CD4-positive, alpha-beta T cell (primary cell): ENCODE measurements at regions not wholly inside any gene's neighbourhood (a gene's known extent, or its start where the extent isn't known, plus 50 kb on each side); places are given as distances from the start of the nearest gene placed in this dataset.

Source experiments
- ATAC-seq: fragments of 200-7000 bp; cut with Tn5 transposase; one replicate; pipeline ENCODE4 v1.10.0; 2022; ENCODE audit warnings: mild to moderate bottlenecking; ENCODE audit not compliant: poor library complexity
- CTCF ChIA-PET: fragments of 350-600 bp; sonication (Branson Sonifier 250); formaldehyde crosslinking; loops from one replicate; lab custom pipeline; 2021; ENCODE audit warnings: antibody characterized with exemption, inconsistent platforms; lab: Charles Lee
- POLR2A ChIA-PET: fragments of 350-600 bp; sonication (Branson Sonifier 250); formaldehyde crosslinking; loops from one replicate; lab custom pipeline; 2021; ENCODE audit warnings: antibody characterized with exemption, inconsistent platforms; lab: Charles Lee
- DNase-seq, 14 experiments: peaks; one replicate each; pipeline ENCODE4 v3.0.0-alpha.2; 2013 to 2020; ENCODE audit warnings: mixed read lengths in 2 of 14
- H3K27ac ChIP-seq, 2 donors: one replicate each; pipeline versions ENCODE4 v1.5.1 to v1.7.0; 2013; ENCODE audit warnings: low read length in 2 of 2, low read depth in 1 of 2, mild to moderate bottlenecking in 1 of 2
- H3K27me3 ChIP-seq, 2 experiments: 1 replicate in 1 of 2; 2 replicates in 1 of 2; pipeline versions ENCODE4 v1.6.1 to v1.7.0; 2013; ENCODE audit warnings: low read length in 2 of 2, control low read depth in 1 of 2, mild to moderate bottlenecking in 1 of 2, moderate library complexity in 1 of 2; ENCODE audit not compliant: insufficient read depth in 2 of 2, control insufficient read depth in 1 of 2
- H3K36me3 ChIP-seq: one replicate; pipeline ENCODE4 v1.6.1; 2013; ENCODE audit warnings: low read length, control low read depth; ENCODE audit not compliant: insufficient read depth
- H3K4me1 ChIP-seq: one replicate; pipeline ENCODE4 v1.6.1; 2013; ENCODE audit warnings: low read length, control low read depth; ENCODE audit not compliant: insufficient read depth
- H3K4me3 ChIP-seq: one replicate; pipeline ENCODE4 v1.5.1; 2013; ENCODE audit warnings: mild to moderate bottlenecking, low read length, moderate library complexity
- H3K9me3 ChIP-seq, 2 experiments: 1 replicate in 1 of 2; 2 replicates in 1 of 2; pipeline versions ENCODE4 v1.6.1 to v1.7.0; 2013; ENCODE audit warnings: low read length in 2 of 2, mild to moderate bottlenecking in 2 of 2, control low read depth in 1 of 2, moderate library complexity in 1 of 2; ENCODE audit not compliant: control insufficient read depth in 1 of 2, insufficient read depth in 1 of 2
- H3K27ac Mint-ChIP-seq: one replicate; pipeline ENCODE4 v1.8.0; 2020; ENCODE audit warnings: mixed read lengths
- H3K27me3 Mint-ChIP-seq: one replicate; pipeline ENCODE4 v1.8.0; 2021; ENCODE audit warnings: mixed read lengths
- H3K36me3 Mint-ChIP-seq: one replicate; pipeline ENCODE4 v1.8.0; 2021; ENCODE audit warnings: low read depth, mixed read lengths
- H3K4me1 Mint-ChIP-seq: one replicate; pipeline ENCODE4 v1.8.0; 2021; ENCODE audit warnings: low read depth, mixed read lengths
- H3K4me3 Mint-ChIP-seq: one replicate; pipeline ENCODE4 v1.8.0; 2020; ENCODE audit warnings: mild to moderate bottlenecking, mixed read lengths
- H3K9me3 Mint-ChIP-seq: one replicate; pipeline ENCODE4 v1.8.0; 2020; ENCODE audit warnings: mixed read lengths
- intact Hi-C, 2 experiments: fragments of 100-400 bp; cut with DNase I in 1 of 2; cut with micrococcal nuclease in 1 of 2; formaldehyde crosslinking; loops; one replicate each; pipeline versions ENCODE4 v1.15.1 to v1.9.0; 2023 to 2025; cut with DNase I, micrococcal nuclease
- TF ChIP-seq, protein P1 (sequence below): fragments of 200-600 bp; IDR thresholded peaks from one replicate; pipeline ENCODE4 v1.8.0; 2022; ENCODE audit warnings: antibody characterized with exemption, mild to moderate bottlenecking

DNA sequence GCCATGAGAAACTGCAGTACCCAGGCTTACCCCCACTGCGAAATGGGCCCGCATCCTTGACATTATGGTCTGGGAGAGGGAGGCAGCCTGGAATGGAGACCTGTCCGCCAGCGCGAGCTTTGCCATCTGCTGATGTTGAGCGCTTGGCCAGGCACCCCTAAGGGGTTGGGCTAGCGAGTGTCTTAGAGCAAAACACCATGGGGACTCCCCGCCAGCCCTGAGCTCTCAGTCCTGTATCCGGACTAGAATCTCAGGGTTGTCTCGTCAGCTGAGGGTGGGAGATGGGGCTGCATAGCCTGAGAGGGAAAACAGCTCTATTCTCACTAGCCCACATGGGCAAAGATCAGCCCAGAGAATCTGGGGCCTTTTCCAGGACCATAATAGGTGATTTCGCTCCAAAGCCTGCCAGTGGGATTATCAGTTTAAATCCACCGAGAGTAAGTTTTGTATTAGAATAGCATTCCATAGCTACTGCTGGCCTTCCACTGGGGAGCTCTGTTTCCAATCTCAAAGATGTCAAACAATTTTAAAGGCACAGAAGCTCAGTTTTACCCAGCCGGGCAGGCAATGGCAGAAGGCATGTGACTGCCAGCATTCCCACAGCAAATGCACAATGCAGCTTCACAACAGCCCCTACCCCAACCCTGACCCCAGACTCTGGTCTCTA, 167.5 kb upstream of the TPM1 start:
- no peaks in the 10 kb centered on the region for H3K36me3 ChIP-seq
- Mint-ChIP-seq H3K4me1 (peaks cover 7% of the 10 kb centered on the region), H3K9me3 (no peaks in the 10 kb centered on the region), H3K4me3 (no peak overlapping the region), H3K27ac (no peak overlapping the region), H3K27me3 (no peaks in the 10 kb centered on the region), H3K36me3 (no peaks in the 10 kb centered on the region)
- H3K27ac ChIP-seq = no peak overlapping the region
- no peak for DNase-seq
- CTCF ChIA-PET = no interaction called here
- TF ChIP-seq, protein P1, sequence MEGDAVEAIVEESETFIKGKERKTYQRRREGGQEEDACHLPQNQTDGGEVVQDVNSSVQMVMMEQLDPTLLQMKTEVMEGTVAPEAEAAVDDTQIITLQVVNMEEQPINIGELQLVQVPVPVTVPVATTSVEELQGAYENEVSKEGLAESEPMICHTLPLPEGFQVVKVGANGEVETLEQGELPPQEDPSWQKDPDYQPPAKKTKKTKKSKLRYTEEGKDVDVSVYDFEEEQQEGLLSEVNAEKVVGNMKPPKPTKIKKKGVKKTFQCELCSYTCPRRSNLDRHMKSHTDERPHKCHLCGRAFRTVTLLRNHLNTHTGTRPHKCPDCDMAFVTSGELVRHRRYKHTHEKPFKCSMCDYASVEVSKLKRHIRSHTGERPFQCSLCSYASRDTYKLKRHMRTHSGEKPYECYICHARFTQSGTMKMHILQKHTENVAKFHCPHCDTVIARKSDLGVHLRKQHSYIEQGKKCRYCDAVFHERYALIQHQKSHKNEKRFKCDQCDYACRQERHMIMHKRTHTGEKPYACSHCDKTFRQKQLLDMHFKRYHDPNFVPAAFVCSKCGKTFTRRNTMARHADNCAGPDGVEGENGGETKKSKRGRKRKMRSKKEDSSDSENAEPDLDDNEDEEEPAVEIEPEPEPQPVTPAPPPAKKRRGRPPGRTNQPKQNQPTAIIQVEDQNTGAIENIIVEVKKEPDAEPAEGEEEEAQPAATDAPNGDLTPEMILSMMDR = no peak
- ATAC-seq = no peak
- POLR2A ChIA-PET = no interaction called here
- no peak overlapping the region for H3K4me3 ChIP-seq
- H3K27me3 ChIP-seq = peaks cover 0 to 2% of the 10 kb centered on the region in 2 experiments
- no peaks in the 10 kb centered on the region for H3K4me1 ChIP-seq
- H3K9me3 ChIP-seq = peaks cover 0 to 5% of the 10 kb centered on the region in 2 experiments
- intact Hi-C loops = no loop called here

DNA sequence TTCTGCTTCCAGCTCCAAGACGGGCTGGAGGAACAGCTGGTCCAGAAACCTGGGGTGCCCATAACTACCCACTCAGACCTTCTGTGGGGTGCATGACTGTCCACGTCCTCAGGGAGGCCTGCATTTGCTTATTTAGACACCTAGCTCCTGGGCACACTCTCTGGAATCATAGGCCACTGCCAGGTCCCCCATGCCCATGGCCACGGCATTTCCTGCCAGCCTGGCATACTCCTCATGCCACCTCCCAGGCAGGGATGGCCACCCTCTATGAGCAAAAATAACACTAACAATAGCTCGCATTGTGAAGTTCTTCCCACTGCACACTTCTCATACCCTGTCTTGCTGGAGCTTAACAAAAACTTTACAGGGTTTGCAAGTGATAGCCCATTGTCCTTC, 166.9 kb upstream of the TPM1 start:
- DNase-seq = no peak
- Mint-ChIP-seq H3K27ac (no peak overlapping the region), H3K4me3 (no peak overlapping the region), H3K9me3 (no peaks in the 10 kb centered on the region), H3K36me3 (no peaks in the 10 kb centered on the region), H3K4me1 (peaks cover 9% of the 10 kb centered on the region), H3K27me3 (no peaks in the 10 kb centered on the region)
- no peak for ATAC-seq
- H3K4me1 ChIP-seq = no peaks in the 10 kb centered on the region
- no peak overlapping the region for H3K4me3 ChIP-seq
- TF ChIP-seq, protein P1 = no peak
- no peaks in the 10 kb centered on the region for H3K36me3 ChIP-seq
- POLR2A ChIA-PET = no interaction called here
- peaks cover 0 to 5% of the 10 kb centered on the region in 2 experiments for H3K9me3 ChIP-seq
- CTCF ChIA-PET = no interaction called here
- intact Hi-C loops = no loop called here
- peaks cover 0 to 2% of the 10 kb centered on the region in 2 experiments for H3K27me3 ChIP-seq
- H3K27ac ChIP-seq = no peak overlapping the region

- H3K9me3 ChIP-seq = peaks cover 0 to 5% of the 10 kb centered on the region in 2 experiments
- no peaks in the 10 kb centered on the region for H3K27me3 Mint-ChIP-seq
- intact Hi-C loops = no loop called here
- peaks cover 9% of the 10 kb centered on the region for H3K4me1 Mint-ChIP-seq
- CTCF ChIA-PET = no interaction called here
- no peaks in the 10 kb centered on the region for H3K36me3 ChIP-seq
- POLR2A ChIA-PET = no interaction called here
- TF ChIP-seq, protein P1 = no peak
- no peaks in the 10 kb centered on the region for H3K9me3 Mint-ChIP-seq
- no peaks in the 10 kb centered on the region for H3K36me3 Mint-ChIP-seq
- H3K27me3 ChIP-seq = peaks cover 0 to 2% of the 10 kb centered on the region in 2 experiments
- ATAC-seq = no peak
- DNase-seq = no peak
- no peak overlapping the region for H3K27ac ChIP-seq
- no peak overlapping the region for H3K27ac Mint-ChIP-seq
- no peaks in the 10 kb centered on the region for H3K4me1 ChIP-seq
- no peak overlapping the region for H3K4me3 Mint-ChIP-seq
- H3K4me3 ChIP-seq = no peak overlapping the region
These were observed 165.2 kb upstream of the TPM1 start for GRCh38 chr15:62877276-62877857.
